IMR-90 (cell line): ENCODE measurements at regions not wholly inside any gene's neighbourhood (a gene's known extent, or its start where the extent isn't known, plus 50 kb on each side); places are given as distances from the start of the nearest gene placed in this dataset.

ENCODE experiments used
- ATAC-seq: fragments of 200-7000 bp; cut with Tn5 transposase; 2 replicates; pipeline ENCODE4 v1.9.1; 2020; ENCODE audit warnings: low read depth, mild to moderate bottlenecking, moderate library complexity
- BruUV-seq: library from RNA; stranded (reverse); fragments of 400-500 nt; replicated peaks from 2 replicates; lab custom pipeline; 2021; lab: Mats Ljungman, UMichigan
- CTCF ChIA-PET: fragments of 300-600 bp; formaldehyde crosslinking; extraction: SDS; loops from one replicate; lab custom pipeline; 2021; ENCODE audit warnings: antibody characterized with exemption; lab: Yijun Ruan, JAX
- POLR2A ChIA-PET: fragments of 300-600 bp; sonication (Branson Sonifier 250); formaldehyde crosslinking; loops from one replicate; lab custom pipeline; 2022; ENCODE audit warnings: antibody characterized with exemption; ENCODE audit not compliant: unreplicated experiment; lab: Charles Lee
- DNase-seq: peaks from one replicate; pipeline ENCODE4 v3.0.0; 2013
- H2AFZ ChIP-seq: replicated peaks from 2 replicates; pipeline ENCODE3; 2013; ENCODE audit warnings: low read length, mild to moderate bottlenecking; ENCODE audit not compliant: poor library complexity
- H2AK5ac ChIP-seq: 2 replicates; pipeline ENCODE4 v1.6.1; 2013; ENCODE audit warnings: low read depth, low read length, inconsistent platforms
- H2AK9ac ChIP-seq: replicated peaks from 2 replicates; pipeline ENCODE3; 2013; ENCODE audit warnings: mild to moderate bottlenecking, low read depth, low read length, moderate library complexity; ENCODE audit not compliant: poor library complexity
- H2BK120ac ChIP-seq: 2 replicates; pipeline ENCODE4 v1.6.1; 2013; ENCODE audit warnings: low read depth, low read length, inconsistent platforms
- H2BK15ac ChIP-seq: 3 replicates; pipeline ENCODE4 v1.6.1; 2013; ENCODE audit warnings: low read depth, low read length, inconsistent platforms
- H2BK20ac ChIP-seq: 2 replicates; pipeline ENCODE4 v1.6.1; 2013; ENCODE audit warnings: low read depth, mild to moderate bottlenecking, inconsistent platforms, low read length, moderate library complexity
- H2BK5ac ChIP-seq: 2 replicates; pipeline ENCODE4 v1.6.1; 2013; ENCODE audit warnings: mild to moderate bottlenecking, low read depth, low read length, inconsistent platforms; ENCODE audit not compliant: poor library complexity, severe bottlenecking
- H3K14ac ChIP-seq: replicated peaks from 2 replicates; pipeline ENCODE4 v1.6.1; 2013; ENCODE audit warnings: low read depth, low read length, inconsistent platforms
- H3K18ac ChIP-seq: 2 replicates; pipeline ENCODE4 v1.6.1; 2013; ENCODE audit warnings: low read depth, low read length, control low read depth
- H3K23ac ChIP-seq: 2 replicates; pipeline ENCODE4 v1.6.1; 2013; ENCODE audit warnings: low read depth, low read length, inconsistent platforms
- H3K27ac ChIP-seq: 2 replicates; pipeline ENCODE4 v1.5.1; 2013; ENCODE audit warnings: mild to moderate bottlenecking, control low read depth, low read length; ENCODE audit not compliant: insufficient read depth
- H3K27me3 ChIP-seq: 2 replicates; pipeline ENCODE4 v1.6.1; 2013; ENCODE audit warnings: low read length; ENCODE audit not compliant: control insufficient read depth, insufficient read depth
- H3K36me3 ChIP-seq: 2 replicates; pipeline ENCODE4 v1.6.1; 2013; ENCODE audit warnings: low read length, mixed read lengths; ENCODE audit not compliant: control insufficient read depth, insufficient read depth
- H3K4ac ChIP-seq: 2 replicates; pipeline ENCODE4 v1.6.1; 2013; ENCODE audit warnings: low read depth, low read length, inconsistent platforms
- H3K4me1 ChIP-seq: 2 replicates; pipeline ENCODE4 v1.6.1; 2013; ENCODE audit warnings: low read length, mixed read lengths; ENCODE audit not compliant: control insufficient read depth, insufficient read depth
- H3K4me2 ChIP-seq: 2 replicates; pipeline ENCODE4 v1.6.1; 2013; ENCODE audit warnings: low read depth, mild to moderate bottlenecking, control low read depth, low read length, moderate library complexity
- H3K4me3 ChIP-seq: 2 replicates; pipeline ENCODE4 v1.5.1; 2013; ENCODE audit warnings: low read depth, mild to moderate bottlenecking, control low read depth, low read length, moderate library complexity; ENCODE audit not compliant: insufficient read depth
- H3K56ac ChIP-seq: 2 replicates; pipeline ENCODE4 v1.6.1; 2013; ENCODE audit warnings: low read length, inconsistent platforms; ENCODE audit not compliant: insufficient read depth; ENCODE audit errors: extremely low read depth
- H3K79me1 ChIP-seq, 2 experiments: 2 replicates each; pipeline ENCODE4 v1.6.1; 2013; ENCODE audit warnings: low read length in 2 of 2, inconsistent platforms in 1 of 2, low read depth in 1 of 2
- H3K9ac ChIP-seq: 2 replicates; pipeline ENCODE4 v1.6.1; 2013; ENCODE audit warnings: low read depth, low read length, control low read depth
- H3K9me1 ChIP-seq: 2 replicates; pipeline ENCODE4 v1.6.1; 2013; ENCODE audit warnings: low read length, inconsistent platforms; ENCODE audit not compliant: insufficient read depth
- H3K9me3 ChIP-seq: 2 replicates; pipeline ENCODE4 v1.6.1; 2013; ENCODE audit warnings: low read length; ENCODE audit not compliant: control insufficient read depth, insufficient read depth
- H4K20me1 ChIP-seq: 2 replicates; pipeline ENCODE4 v1.6.1; 2013; ENCODE audit warnings: low read length, inconsistent platforms; ENCODE audit not compliant: insufficient read depth
- H4K5ac ChIP-seq: 2 replicates; pipeline ENCODE4 v1.6.1; 2013; ENCODE audit warnings: mild to moderate bottlenecking, low read depth, low read length, control low read depth
- H4K8ac ChIP-seq, 2 experiments: 2 replicates each; pipeline ENCODE4 v1.6.1; 2013; ENCODE audit warnings: low read depth in 2 of 2, low read length in 2 of 2, control low read depth in 1 of 2, inconsistent platforms in 1 of 2
- H4K91ac ChIP-seq: 2 replicates; pipeline ENCODE4 v1.6.1; 2013; ENCODE audit warnings: low read depth, low read length, inconsistent platforms; ENCODE audit not compliant: insufficient read depth
- BHLHE40 ChIP-seq: fragments of 150-350 bp; IDR thresholded peaks from 2 replicates; pipeline ENCODE4 v1.6.1; 2016; ENCODE audit warnings: mild to moderate bottlenecking, low read depth, low read length
- CEBPB ChIP-seq: IDR thresholded peaks from 2 replicates; pipeline ENCODE4 v1.6.1; 2012; ENCODE audit warnings: low read depth, low read length, improper control_type of control experiment
- CHD1 ChIP-seq: IDR thresholded peaks from 2 replicates; pipeline ENCODE4 v1.6.1; 2012; ENCODE audit warnings: low read depth, low read length, improper control_type of control experiment
- FOS ChIP-seq: fragments of 150-350 bp; IDR thresholded peaks from 2 replicates; pipeline ENCODE4 v1.6.1; 2016; ENCODE audit warnings: low read depth, low read length
- MAFK ChIP-seq: IDR thresholded peaks from 2 replicates; pipeline ENCODE4 v1.6.1; 2012; ENCODE audit warnings: low read depth, low read length, improper control_type of control experiment
- MAZ ChIP-seq: IDR thresholded peaks from 2 replicates; pipeline ENCODE4 v1.6.1; 2012; ENCODE audit warnings: low read depth, mild to moderate bottlenecking, low read length, improper control_type of control experiment, moderate library complexity, borderline replicate concordance
- MXI1 ChIP-seq: IDR thresholded peaks from 2 replicates; pipeline ENCODE4 v1.6.1; 2012; ENCODE audit warnings: low read depth, mild to moderate bottlenecking, low read length, moderate library complexity, borderline replicate concordance
- NFE2L2 ChIP-seq: fragments of 150-350 bp; IDR thresholded peaks from 2 replicates; pipeline ENCODE4 v1.6.1; 2016; ENCODE audit warnings: low read depth, mild to moderate bottlenecking, low read length
- POLR2A ChIP-seq: IDR thresholded peaks from 2 replicates; pipeline ENCODE4 v1.6.1; 2012; ENCODE audit warnings: mild to moderate bottlenecking, low read depth, low read length
- RAD21 ChIP-seq: IDR thresholded peaks from 2 replicates; pipeline ENCODE4 v1.6.1; 2012; ENCODE audit warnings: low read length, improper control_type of control experiment
- RCOR1 ChIP-seq: IDR thresholded peaks from 2 replicates; pipeline ENCODE4 v1.6.1; 2012; ENCODE audit warnings: mild to moderate bottlenecking, low read length, improper control_type of control experiment; ENCODE audit not compliant: insufficient replicate concordance
- RFX5 ChIP-seq: IDR thresholded peaks from 2 replicates; pipeline ENCODE4 v1.8.0; 2012; ENCODE audit warnings: low read depth, mild to moderate bottlenecking, low read length, moderate library complexity
- SMC3 ChIP-seq: fragments of 150-350 bp; IDR thresholded peaks from 2 replicates; pipeline ENCODE4 v1.6.1; 2016; ENCODE audit warnings: low read depth, mild to moderate bottlenecking, antibody characterized with exemption, low read length, moderate library complexity
- dilution Hi-C: fragments of 300-500 bp; cut with HindIII; formaldehyde crosslinking; loops from one replicate; pipeline ENCODE4 v1.14.3; 2018; ENCODE audit warnings: low sequenced_read_pairs; ENCODE audit not compliant: unreplicated experiment
- in situ Hi-C: fragments of 300-500 bp; cut with MboI; formaldehyde crosslinking; loops from 3 replicates; pipeline ENCODE4 v1.14.3; 2019; ENCODE audit warnings: low sequenced_read_pairs, inconsistent platforms, mixed read lengths
- intact Hi-C: fragments of 100-400 bp; cut with micrococcal nuclease; formaldehyde crosslinking; loops from 2 replicates; pipeline ENCODE4 v1.10.0; 2022
- TF ChIP-seq, protein P1 (sequence below): fragments of 150-350 bp; IDR thresholded peaks from 2 replicates; pipeline ENCODE4 v1.6.1; 2016; ENCODE audit warnings: low read depth, mild to moderate bottlenecking, low read length, moderate library complexity, borderline replicate concordance
- TF ChIP-seq, protein P2 (sequence below): fragments of 150-350 bp; IDR thresholded peaks from 2 replicates; pipeline ENCODE4 v1.6.1; 2017; ENCODE audit warnings: mild to moderate bottlenecking, antibody characterized with exemption, low read length, low read depth
- TF ChIP-seq, protein P3 (sequence below): conservative IDR thresholded peaks from 2 replicates; pipeline ENCODE4 v1.5.1; 2012; ENCODE audit warnings: mild to moderate bottlenecking, low read depth, low read length, improper control_type of control experiment

DNA sequence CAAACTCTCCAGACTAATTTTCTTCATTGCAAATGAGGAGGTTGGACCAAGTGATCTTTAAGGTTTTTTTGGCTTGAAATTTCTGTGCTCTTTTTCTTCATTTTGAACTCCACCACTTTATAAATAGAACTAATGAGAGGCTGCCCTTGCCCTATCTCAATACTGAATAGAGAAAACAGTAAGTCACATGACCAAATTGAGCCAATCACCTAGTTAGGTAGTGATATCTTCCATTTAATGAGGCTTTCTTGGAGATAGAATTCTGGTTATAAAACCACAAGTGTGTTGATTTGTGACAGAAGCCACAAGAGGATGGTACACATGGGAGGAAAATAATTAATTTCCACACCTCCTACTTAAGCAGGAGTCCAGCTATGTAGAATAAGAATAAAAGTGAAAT is 263.4 kb upstream of the SNX7 start:
- Histone ChIP-seq H4K91ac (no peak overlapping the region), H4K8ac (no peak overlapping the region), H2BK120ac (no peak overlapping the region), H3K18ac (no peak overlapping the region), H4K20me1 (no peaks in the 10 kb centered on the region), H3K14ac (no peak overlapping the region), H2BK15ac (no peak overlapping the region), H3K9ac (no peak overlapping the region), H3K56ac (no peak overlapping the region), H2BK20ac (no peak overlapping the region), H2AK9ac (no peak overlapping the region), H3K4me1 (no peaks in the 10 kb centered on the region), H3K27ac (no peak overlapping the region), H3K27me3 (no peaks in the 10 kb centered on the region), H2BK5ac (no peak overlapping the region), H3K36me3 (no peaks in the 10 kb centered on the region), H3K9me3 (no peaks in the 10 kb centered on the region), H3K4ac (no peak overlapping the region), H3K4me3 (no peak overlapping the region), H3K23ac (no peak overlapping the region), H2AFZ (no peak overlapping the region), H3K79me1 (no peaks in the 10 kb centered on the region), H4K5ac (no peak overlapping the region), H2AK5ac (no peak overlapping the region), H3K9me1 (no peaks in the 10 kb centered on the region), H3K4me2 (no peak overlapping the region)
- ChIA-PET CTCF (no interaction called here), POLR2A (interaction anchor here (0.7 kb wide), 1 partner anchor 46 kb away, joined by 3 read pairs; no protein-coding TSS in a partner anchor)
- no peak for ATAC-seq
- DNase-seq: no peak
- intact Hi-C loops: no loop called here
- dilution Hi-C loops: no loop called here
- no TSS peak for BruUV-seq
- in situ Hi-C loops: no loop called here
- no peak for TF ChIP-seq RFX5
- no peak for TF ChIP-seq BHLHE40
- TF ChIP-seq, protein P1, sequence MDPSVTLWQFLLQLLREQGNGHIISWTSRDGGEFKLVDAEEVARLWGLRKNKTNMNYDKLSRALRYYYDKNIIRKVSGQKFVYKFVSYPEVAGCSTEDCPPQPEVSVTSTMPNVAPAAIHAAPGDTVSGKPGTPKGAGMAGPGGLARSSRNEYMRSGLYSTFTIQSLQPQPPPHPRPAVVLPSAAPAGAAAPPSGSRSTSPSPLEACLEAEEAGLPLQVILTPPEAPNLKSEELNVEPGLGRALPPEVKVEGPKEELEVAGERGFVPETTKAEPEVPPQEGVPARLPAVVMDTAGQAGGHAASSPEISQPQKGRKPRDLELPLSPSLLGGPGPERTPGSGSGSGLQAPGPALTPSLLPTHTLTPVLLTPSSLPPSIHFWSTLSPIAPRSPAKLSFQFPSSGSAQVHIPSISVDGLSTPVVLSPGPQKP: no peak
- TF ChIP-seq CEBPB: no peak
- no peak for TF ChIP-seq MAFK
- TF ChIP-seq, protein P2, sequence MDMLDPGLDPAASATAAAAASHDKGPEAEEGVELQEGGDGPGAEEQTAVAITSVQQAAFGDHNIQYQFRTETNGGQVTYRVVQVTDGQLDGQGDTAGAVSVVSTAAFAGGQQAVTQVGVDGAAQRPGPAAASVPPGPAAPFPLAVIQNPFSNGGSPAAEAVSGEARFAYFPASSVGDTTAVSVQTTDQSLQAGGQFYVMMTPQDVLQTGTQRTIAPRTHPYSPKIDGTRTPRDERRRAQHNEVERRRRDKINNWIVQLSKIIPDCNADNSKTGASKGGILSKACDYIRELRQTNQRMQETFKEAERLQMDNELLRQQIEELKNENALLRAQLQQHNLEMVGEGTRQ: no peak
- TF ChIP-seq RAD21: no peak
- TF ChIP-seq CHD1: no peak
- no peak for TF ChIP-seq MAZ
- TF ChIP-seq SMC3: no peak
- TF ChIP-seq NFE2L2: no peak
- TF ChIP-seq FOS: no peak
- TF ChIP-seq, protein P3, sequence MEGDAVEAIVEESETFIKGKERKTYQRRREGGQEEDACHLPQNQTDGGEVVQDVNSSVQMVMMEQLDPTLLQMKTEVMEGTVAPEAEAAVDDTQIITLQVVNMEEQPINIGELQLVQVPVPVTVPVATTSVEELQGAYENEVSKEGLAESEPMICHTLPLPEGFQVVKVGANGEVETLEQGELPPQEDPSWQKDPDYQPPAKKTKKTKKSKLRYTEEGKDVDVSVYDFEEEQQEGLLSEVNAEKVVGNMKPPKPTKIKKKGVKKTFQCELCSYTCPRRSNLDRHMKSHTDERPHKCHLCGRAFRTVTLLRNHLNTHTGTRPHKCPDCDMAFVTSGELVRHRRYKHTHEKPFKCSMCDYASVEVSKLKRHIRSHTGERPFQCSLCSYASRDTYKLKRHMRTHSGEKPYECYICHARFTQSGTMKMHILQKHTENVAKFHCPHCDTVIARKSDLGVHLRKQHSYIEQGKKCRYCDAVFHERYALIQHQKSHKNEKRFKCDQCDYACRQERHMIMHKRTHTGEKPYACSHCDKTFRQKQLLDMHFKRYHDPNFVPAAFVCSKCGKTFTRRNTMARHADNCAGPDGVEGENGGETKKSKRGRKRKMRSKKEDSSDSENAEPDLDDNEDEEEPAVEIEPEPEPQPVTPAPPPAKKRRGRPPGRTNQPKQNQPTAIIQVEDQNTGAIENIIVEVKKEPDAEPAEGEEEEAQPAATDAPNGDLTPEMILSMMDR: no peak
- TF ChIP-seq MXI1: no peak
- no peak for TF ChIP-seq RCOR1
- no peak for TF ChIP-seq POLR2A
